GM12874 (cell line): ENCODE measurements at regions not wholly inside any gene's neighbourhood (a gene's known extent, or its start where the extent isn't known, plus 50 kb on each side); places are given as distances from the start of the nearest gene placed in this dataset.

Experiments used
- CTCF ChIP-seq: IDR thresholded peaks from 2 replicates; pipeline ENCODE4 v1.5.1; 2011; ENCODE audit warnings: low read depth, mild to moderate bottlenecking, control low read depth, low read length, moderate library complexity; ENCODE audit not compliant: insufficient read depth

DNA sequence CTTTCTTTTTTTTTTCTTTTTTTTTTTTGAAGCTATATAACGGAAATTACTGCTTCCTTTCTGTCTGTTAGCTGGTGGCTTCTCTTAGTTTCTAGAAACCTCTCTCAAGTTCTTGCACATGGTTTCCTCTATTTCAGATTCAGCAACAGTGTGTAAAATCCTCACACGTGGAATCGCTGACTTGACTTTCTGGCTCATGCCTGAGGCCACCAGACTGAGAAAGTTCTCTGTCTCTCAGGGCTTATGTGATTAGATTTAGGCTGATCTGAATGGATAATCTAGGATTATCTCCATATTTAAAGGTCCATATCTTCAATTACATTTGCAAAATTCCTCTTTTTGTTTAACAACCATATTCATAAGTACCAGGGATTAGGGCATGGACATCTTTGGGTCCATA, 856.3 kb upstream of the SLITRK6 start:
- no peak for TF ChIP-seq CTCF

DNA sequence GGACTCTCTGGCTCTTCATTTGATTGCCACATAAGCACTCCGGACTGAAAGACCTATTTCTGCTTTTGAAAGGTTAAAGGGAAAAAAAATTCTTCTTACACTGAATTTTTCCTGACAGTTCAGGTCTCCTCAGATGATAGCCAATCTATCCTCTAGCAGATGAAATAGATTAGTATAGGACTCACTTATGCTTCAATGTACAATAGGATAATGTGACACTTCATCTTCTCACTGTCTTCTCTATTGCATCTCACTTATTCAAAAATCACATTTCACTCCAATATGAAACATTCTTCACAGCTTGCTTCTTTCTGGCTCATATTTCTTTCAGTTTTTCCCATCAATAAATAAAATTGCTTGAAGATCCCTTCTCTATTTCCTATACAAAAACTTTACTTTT, 860.9 kb upstream of the SLITRK6 start:
- no peak for TF ChIP-seq CTCF

- TF ChIP-seq CTCF = no peak
Measured at GRCh38 chr13:86665842-86666241, 866.6 kb upstream of the SLITRK6 start.

GRCh38 chr13:86673931-86674431, 874.8 kb upstream of the SLITRK6 start:
- TF ChIP-seq CTCF = no peak

DNA sequence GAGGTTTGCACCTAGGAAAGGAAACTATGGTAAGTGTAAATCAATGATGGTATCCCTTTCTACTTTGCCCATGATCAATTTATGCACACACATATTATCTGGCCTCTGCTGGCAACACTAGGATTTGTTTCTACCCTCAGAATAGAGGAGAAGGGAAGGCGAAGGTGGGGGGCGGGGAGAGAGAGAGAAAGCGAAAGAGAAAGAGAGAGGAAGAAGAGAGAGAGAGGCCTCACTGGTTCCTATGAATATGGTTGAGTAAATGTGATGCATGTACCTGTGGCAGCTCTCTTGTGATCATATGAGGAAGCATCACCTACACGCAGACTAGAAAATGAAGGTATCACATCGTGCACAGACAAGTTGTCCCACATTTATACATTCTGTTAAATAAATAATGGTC, 882.0 kb upstream of the SLITRK6 start:
- no peak for TF ChIP-seq CTCF

DNA sequence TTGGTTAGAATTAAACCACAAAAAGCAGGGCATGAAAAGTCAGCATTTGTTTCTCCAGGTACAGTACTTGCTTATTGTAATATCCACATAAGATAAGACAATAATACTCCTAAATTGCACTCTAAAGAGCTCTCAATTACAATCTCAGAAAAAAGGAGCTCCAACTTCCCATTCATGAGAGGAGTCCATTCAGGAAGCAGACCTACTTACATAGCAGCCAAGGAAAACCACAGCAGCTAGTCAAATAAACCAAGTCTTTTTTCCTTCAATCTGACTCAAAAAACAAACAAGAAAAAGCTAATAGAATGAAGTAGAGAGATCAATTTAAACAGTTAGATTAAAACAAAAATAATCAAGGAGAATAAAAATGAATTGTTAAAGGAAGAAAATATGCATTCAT, 885.2 kb upstream of the SLITRK6 start:
- TF ChIP-seq CTCF = no peak

DNA sequence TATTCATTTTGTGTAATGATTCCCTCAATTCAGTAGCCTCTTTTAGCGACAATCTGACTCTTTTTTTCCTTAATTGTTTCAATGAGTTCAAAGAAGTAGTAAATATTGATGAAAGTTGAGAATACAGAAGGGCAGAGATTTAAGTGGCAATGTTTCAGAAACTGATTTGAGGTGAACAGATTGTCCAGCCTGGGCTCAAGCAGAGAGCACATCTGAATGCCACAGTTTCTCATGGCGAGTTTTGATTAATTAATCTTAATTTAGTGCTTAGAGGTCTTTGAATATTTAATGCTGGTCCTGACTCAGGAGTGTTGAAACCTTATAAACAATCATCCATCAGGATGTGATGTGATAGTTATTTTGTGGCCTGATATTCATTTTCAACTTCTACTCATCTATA, 890.7 kb upstream of the SLITRK6 start:
- no peak for TF ChIP-seq CTCF

- no peak for TF ChIP-seq CTCF
Measured at GRCh38 chr13:86692291-86692690, 893.1 kb upstream of the SLITRK6 start.
